Astrocyte (in vitro differentiated cells and primary cell): ENCODE measurements at regions not wholly inside any gene's neighbourhood (a gene's known extent, or its start where the extent isn't known, plus 50 kb on each side); places are given as distances from the start of the nearest gene placed in this dataset.

Experiments used
- DNase-seq: peaks from one replicate; pipeline ENCODE4 v3.0.0-alpha.2; 2010; ENCODE audit warnings: low read depth
- FAIRE-seq: peaks from 2 replicates; lab custom pipeline; 2011; peaks lifted over from hg19 to GRCh38; lab: Jason Lieb, UNC
- H2AFZ ChIP-seq: 2 replicates; pipeline ENCODE4 v1.6.0; 2012; ENCODE audit warnings: low read depth, low read length, inconsistent platforms
- H3K27ac ChIP-seq: 2 replicates; pipeline ENCODE4 v1.5.1; 2011; ENCODE audit warnings: low read depth, low read length, inconsistent platforms
- H3K27me3 ChIP-seq: 2 replicates; pipeline ENCODE4 v1.6.0; 2011; ENCODE audit warnings: low read length, inconsistent platforms; ENCODE audit not compliant: insufficient read depth
- H3K36me3 ChIP-seq: 2 replicates; pipeline ENCODE4 v1.5.1; 2011; ENCODE audit warnings: low read length, inconsistent platforms; ENCODE audit not compliant: insufficient read depth
- H3K4me1 ChIP-seq: 2 replicates; pipeline ENCODE4 v1.5.1; 2011; ENCODE audit warnings: low read length, inconsistent platforms; ENCODE audit not compliant: insufficient read depth
- H3K4me2 ChIP-seq: 2 replicates; pipeline ENCODE4 v1.6.0; 2012; ENCODE audit warnings: low read length, inconsistent platforms
- H3K4me3 ChIP-seq: 2 replicates; pipeline ENCODE4 v1.5.1; 2011; ENCODE audit warnings: low read depth, mild to moderate bottlenecking, low read length, inconsistent platforms; ENCODE audit not compliant: insufficient read depth
- H3K79me2 ChIP-seq: 2 replicates; pipeline ENCODE4 v1.6.0; 2012; ENCODE audit warnings: mild to moderate bottlenecking, low read length, inconsistent platforms; ENCODE audit not compliant: insufficient read depth
- H3K9ac ChIP-seq: 2 replicates; pipeline ENCODE4 v1.6.0; 2012; ENCODE audit warnings: mild to moderate bottlenecking, low read length, inconsistent platforms
- H3K9me3 ChIP-seq: 2 replicates; pipeline ENCODE4 v1.5.1; 2012; ENCODE audit warnings: low read depth, mild to moderate bottlenecking, low read length, inconsistent platforms; ENCODE audit not compliant: insufficient read depth
- H4K20me1 ChIP-seq: 2 replicates; pipeline ENCODE4 v1.6.0; 2012; ENCODE audit warnings: low read length, inconsistent platforms; ENCODE audit not compliant: insufficient read depth
- H3K27ac Mint-ChIP-seq: one replicate; pipeline ENCODE4 v1.8.0; 2021; ENCODE audit warnings: mild to moderate bottlenecking, mixed read lengths; ENCODE audit not compliant: unreplicated experiment
- H3K27me3 Mint-ChIP-seq: one replicate; pipeline ENCODE4 v1.8.0; 2021; ENCODE audit warnings: low read depth, mixed read lengths; ENCODE audit not compliant: unreplicated experiment
- H3K36me3 Mint-ChIP-seq: one replicate; pipeline ENCODE4 v1.8.0; 2021; ENCODE audit warnings: low read depth, mixed read lengths; ENCODE audit not compliant: unreplicated experiment
- H3K4me1 Mint-ChIP-seq: one replicate; pipeline ENCODE4 v1.8.0; 2021; ENCODE audit warnings: low read depth, mixed read lengths; ENCODE audit not compliant: unreplicated experiment
- H3K4me3 Mint-ChIP-seq: one replicate; pipeline ENCODE4 v1.8.0; 2021; ENCODE audit warnings: mild to moderate bottlenecking, moderate library complexity, mixed read lengths; ENCODE audit not compliant: unreplicated experiment
- H3K9me3 Mint-ChIP-seq: one replicate; pipeline ENCODE4 v1.8.0; 2021; ENCODE audit warnings: mild to moderate bottlenecking, mixed read lengths; ENCODE audit not compliant: unreplicated experiment
- CTCF ChIP-seq: IDR thresholded peaks from 2 replicates; pipeline ENCODE4 v1.5.1; 2011; ENCODE audit warnings: low read depth, mild to moderate bottlenecking, inconsistent platforms, low read length, moderate library complexity; ENCODE audit not compliant: insufficient read depth
- EZH2 ChIP-seq: IDR thresholded peaks from 2 replicates; pipeline ENCODE4 v1.6.1; 2012; ENCODE audit warnings: mild to moderate bottlenecking, low read length, inconsistent platforms; ENCODE audit not compliant: insufficient read depth

GRCh38 chr16:17949982-17950250, 386.6 kb downstream of the NPIPA8 start:
- Mint-ChIP-seq H3K4me1 (peaks cover 9% of the 10 kb centered on the region), H3K27ac (no peak overlapping the region), H3K9me3 (no peaks in the 10 kb centered on the region), H3K4me3 (no peak overlapping the region), H3K36me3 (no peaks in the 10 kb centered on the region), H3K27me3 (peaks cover 12% of the 10 kb centered on the region)
- H3K36me3 ChIP-seq, result no peaks in the 10 kb centered on the region
- H3K9ac ChIP-seq, result no peak overlapping the region
- H3K79me2 ChIP-seq, result no peaks in the 10 kb centered on the region
- H3K27ac ChIP-seq, result no peak overlapping the region
- no peak overlapping the region for H3K4me3 ChIP-seq
- no peaks in the 10 kb centered on the region for H3K4me1 ChIP-seq
- no peaks in the 10 kb centered on the region for H4K20me1 ChIP-seq
- no peak for FAIRE-seq
- no peak overlapping the region for H2AFZ ChIP-seq
- no peak overlapping the region for H3K4me2 ChIP-seq
- H3K9me3 ChIP-seq, result no peaks in the 10 kb centered on the region
- TF ChIP-seq EZH2 (no peak), CTCF (no peak)
- DNase-seq, result no peak
- no peaks in the 10 kb centered on the region for H3K27me3 ChIP-seq

DNA sequence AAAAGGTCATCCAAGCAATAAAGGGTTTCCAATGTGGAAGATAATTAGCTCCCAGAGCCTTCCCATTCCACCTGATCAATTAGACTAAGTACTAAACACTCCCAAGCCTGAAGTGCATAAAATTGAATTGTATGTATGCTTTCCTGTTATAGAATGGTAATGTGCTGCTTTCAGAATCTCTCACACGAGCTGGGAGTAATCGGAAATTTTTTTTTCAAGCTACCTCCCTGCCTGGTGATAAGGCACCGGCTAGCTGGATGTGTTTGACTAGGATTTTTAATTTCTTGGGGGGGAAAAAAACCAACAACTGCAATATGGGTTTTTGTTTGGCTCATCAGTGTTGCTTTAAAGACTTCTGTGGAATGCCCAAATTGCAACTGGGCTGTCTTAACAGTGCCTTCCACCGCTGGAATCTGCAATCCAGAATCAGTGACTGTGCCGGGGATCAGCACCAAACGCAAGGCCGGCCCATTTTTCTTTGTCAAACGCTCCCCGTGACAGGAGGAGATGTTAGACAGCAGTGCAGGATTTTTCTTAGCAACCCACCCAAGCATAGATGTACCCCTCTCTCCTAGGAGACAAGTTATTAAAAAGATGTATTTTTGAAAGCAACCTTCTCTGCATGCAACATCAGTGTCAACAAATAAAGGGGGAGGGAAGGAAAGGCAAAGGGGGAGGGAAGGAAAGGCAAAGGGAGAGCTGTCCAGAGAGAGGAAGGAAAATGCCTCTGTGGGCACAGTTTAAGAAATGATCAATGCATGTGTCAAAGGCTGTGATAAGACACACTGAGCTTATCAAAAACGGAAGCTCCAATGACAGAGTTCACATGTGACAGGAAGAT, 387.2 kb downstream of the NPIPA8 start:
- Mint-ChIP-seq H3K9me3 (no peaks in the 10 kb centered on the region), H3K27ac (no peak overlapping the region), H3K36me3 (no peaks in the 10 kb centered on the region), H3K27me3 (peaks cover 10% of the 10 kb centered on the region), H3K4me3 (no peak overlapping the region), H3K4me1 (peaks cover 10% of the 10 kb centered on the region)
- no peak overlapping the region for H2AFZ ChIP-seq
- DNase-seq, result no peak
- H3K9ac ChIP-seq, result no peak overlapping the region
- no peak for TF ChIP-seq EZH2
- TF ChIP-seq CTCF, result no peak
- no peak overlapping the region for H3K4me2 ChIP-seq
- no peaks in the 10 kb centered on the region for H3K4me1 ChIP-seq
- H3K27me3 ChIP-seq, result no peaks in the 10 kb centered on the region
- H3K27ac ChIP-seq, result no peak overlapping the region
- H3K9me3 ChIP-seq, result no peaks in the 10 kb centered on the region
- no peak for FAIRE-seq
- H3K4me3 ChIP-seq, result no peak overlapping the region
- H3K36me3 ChIP-seq, result no peaks in the 10 kb centered on the region
- H3K79me2 ChIP-seq, result no peaks in the 10 kb centered on the region
- H4K20me1 ChIP-seq, result no peaks in the 10 kb centered on the region

GRCh38 chr16:17947637-17948036, 388.9 kb downstream of the NPIPA8 start:
- no peak for FAIRE-seq
- H3K36me3 Mint-ChIP-seq, result no peaks in the 10 kb centered on the region
- Histone ChIP-seq H3K4me2 (no peak overlapping the region), H3K36me3 (no peaks in the 10 kb centered on the region), H4K20me1 (no peaks in the 10 kb centered on the region), H2AFZ (no peak overlapping the region), H3K4me1 (no peaks in the 10 kb centered on the region), H3K27me3 (no peaks in the 10 kb centered on the region), H3K9me3 (no peaks in the 10 kb centered on the region), H3K4me3 (no peak overlapping the region), H3K79me2 (no peaks in the 10 kb centered on the region), H3K27ac (no peak overlapping the region), H3K9ac (no peak overlapping the region)
- no peak overlapping the region for H3K27ac Mint-ChIP-seq
- TF ChIP-seq CTCF, result no peak
- TF ChIP-seq EZH2, result no peak
- no peak overlapping the region for H3K4me3 Mint-ChIP-seq
- peaks cover 10% of the 10 kb centered on the region for H3K4me1 Mint-ChIP-seq
- peaks cover 9% of the 10 kb centered on the region for H3K9me3 Mint-ChIP-seq
- no peak for DNase-seq
- H3K27me3 Mint-ChIP-seq, result peaks cover 5% of the 10 kb centered on the region
